HFFc6 (cell line): ENCODE measurements at regions not wholly inside any gene's neighbourhood (a gene's known extent, or its start where the extent isn't known, plus 50 kb on each side); places are given as distances from the start of the nearest gene placed in this dataset.
A peak's percentile ranks its signal among the peaks of the same experiment; 100 is the strongest.
"Not testable (repeated sequence)": the region's sequence is repeated elsewhere in the genome, so short reads cannot be mapped to it uniquely, and the experiment has no call there.

Experiments used
- DNase-seq: peaks from one replicate; pipeline ENCODE4 v3.0.0-alpha.2; 2018
- H3K27ac Mint-ChIP-seq: 2 replicates; pipeline ENCODE4 v1.8.0; 2020; ENCODE audit warnings: mild to moderate bottlenecking, mixed read lengths
- H3K27me3 Mint-ChIP-seq: 2 replicates; pipeline ENCODE4 v1.8.0; 2021; ENCODE audit warnings: mild to moderate bottlenecking, moderate library complexity, mixed read lengths; ENCODE audit not compliant: insufficient read depth
- H3K36me3 Mint-ChIP-seq: 2 replicates; pipeline ENCODE4 v1.8.0; 2021; ENCODE audit warnings: low read depth, mixed read lengths
- H3K4me1 Mint-ChIP-seq: 2 replicates; pipeline ENCODE4 v1.8.0; 2020; ENCODE audit warnings: low read depth, mixed read lengths
- H3K4me3 Mint-ChIP-seq: 2 replicates; pipeline ENCODE4 v1.8.0; 2020; ENCODE audit warnings: mild to moderate bottlenecking, moderate library complexity, mixed read lengths
- H3K9me3 Mint-ChIP-seq: 2 replicates; pipeline ENCODE4 v1.8.0; 2020; ENCODE audit warnings: mild to moderate bottlenecking, mixed read lengths
- CTCF ChIP-seq: fragments of 200-600 bp; sonication (generic); IDR thresholded peaks from 2 replicates; pipeline ENCODE4 v1.5.0; 2021; ENCODE audit warnings: antibody characterized with exemption, mild to moderate bottlenecking

GRCh38 chr6:121691126-121691551, 255.7 kb downstream of the GJA1 start:
- peak overlapping the region; percentile 34 for H3K27ac Mint-ChIP-seq
- H3K36me3 Mint-ChIP-seq = no peaks in the 10 kb centered on the region
- TF ChIP-seq CTCF = no peak
- H3K4me1 Mint-ChIP-seq = peaks cover 57% of the 10 kb centered on the region
- peak overlapping the region; percentile 38 for H3K4me3 Mint-ChIP-seq
- no peaks in the 10 kb centered on the region for H3K27me3 Mint-ChIP-seq
- no peaks in the 10 kb centered on the region for H3K9me3 Mint-ChIP-seq
- DNase-seq = peak; percentile 62

- no peak for TF ChIP-seq CTCF
- DNase-seq = no peak
- Mint-ChIP-seq H3K36me3 (no peaks in the 10 kb centered on the region), H3K27me3 (no peaks in the 10 kb centered on the region), H3K27ac (no peak overlapping the region), H3K4me1 (peaks cover 79% of the 10 kb centered on the region), H3K9me3 (no peaks in the 10 kb centered on the region), H3K4me3 (no peak overlapping the region; the same call in 1 of the 2 replicates)
Observed at GRCh38 chr6:121694389-121694788, 258.9 kb downstream of the GJA1 start.

GRCh38 chr6:121694801-121695251, 259.4 kb downstream of the GJA1 start:
- Mint-ChIP-seq H3K27ac (no peak overlapping the region), H3K36me3 (no peaks in the 10 kb centered on the region), H3K9me3 (no peaks in the 10 kb centered on the region), H3K4me3 (no peak overlapping the region), H3K27me3 (no peaks in the 10 kb centered on the region), H3K4me1 (peaks cover 80% of the 10 kb centered on the region)
- TF ChIP-seq CTCF = no peak
- no peak for DNase-seq

GRCh38 chr6:121695329-121695728, 259.9 kb downstream of the GJA1 start:
- Mint-ChIP-seq H3K27me3 (no peaks in the 10 kb centered on the region), H3K27ac (no peak overlapping the region), H3K9me3 (no peaks in the 10 kb centered on the region), H3K4me3 (no peak overlapping the region), H3K4me1 (peaks cover 80% of the 10 kb centered on the region), H3K36me3 (no peaks in the 10 kb centered on the region)
- no peak for DNase-seq
- no peak for TF ChIP-seq CTCF

GRCh38 chr6:121697921-121698320, 262.5 kb downstream of the GJA1 start:
- no peaks in the 10 kb centered on the region for H3K36me3 Mint-ChIP-seq
- H3K27me3 Mint-ChIP-seq = no peaks in the 10 kb centered on the region
- DNase-seq = no peak
- peaks cover 65% of the 10 kb centered on the region for H3K4me1 Mint-ChIP-seq
- TF ChIP-seq CTCF = no peak
- H3K27ac Mint-ChIP-seq = no peak overlapping the region
- no peaks in the 10 kb centered on the region for H3K9me3 Mint-ChIP-seq
- H3K4me3 Mint-ChIP-seq = no peak overlapping the region

GRCh38 chr6:121698617-121699016, 263.2 kb downstream of the GJA1 start:
- H3K36me3 Mint-ChIP-seq = no peaks in the 10 kb centered on the region
- H3K9me3 Mint-ChIP-seq = no peaks in the 10 kb centered on the region
- no peak for DNase-seq
- H3K4me1 Mint-ChIP-seq = peaks cover 65% of the 10 kb centered on the region
- no peak for TF ChIP-seq CTCF
- H3K4me3 Mint-ChIP-seq = no peak overlapping the region
- no peaks in the 10 kb centered on the region; the same call in 1 of the 2 replicates for H3K27me3 Mint-ChIP-seq
- no peak overlapping the region for H3K27ac Mint-ChIP-seq

- H3K4me3 Mint-ChIP-seq, H3K36me3 Mint-ChIP-seq, H3K27ac Mint-ChIP-seq, H3K9me3 Mint-ChIP-seq, DNase-seq, H3K27me3 Mint-ChIP-seq: not testable (repeated sequence)
- H3K4me1 Mint-ChIP-seq = peaks cover 28% of the 10 kb centered on the region
Observed at GRCh38 chr6:121703129-121703528, 267.7 kb downstream of the GJA1 start.
